H1 (cell line): ENCODE measurements at regions not wholly inside any gene's neighbourhood (a gene's known extent, or its start where the extent isn't known, plus 50 kb on each side); places are given as distances from the start of the nearest gene placed in this dataset.

Experiments used
- CTCF ChIA-PET: fragments of 300-600 bp; sonication (Branson Sonifier 250); formaldehyde crosslinking; loops from one replicate; lab custom pipeline; 2021; ENCODE audit not compliant: partially characterized antibody; lab: Charles Lee
- POLR2A ChIA-PET: fragments of 300-600 bp; sonication (Branson Sonifier 250); formaldehyde crosslinking; loops from one replicate; lab custom pipeline; 2021; ENCODE audit warnings: inconsistent platforms; ENCODE audit not compliant: partially characterized antibody; lab: Charles Lee
- DNase-seq, 2 experiments: peaks; one replicate each; pipeline versions ENCODE4 v3.0.0 to v3.0.0-alpha.2; 2010 to 2022; ENCODE audit warnings: low spot score in 2 of 2, low read depth in 1 of 2, mixed read lengths in 1 of 2
- FAIRE-seq: peaks from 2 replicates; lab custom pipeline; 2011; peaks lifted over from hg19 to GRCh38; lab: Jason Lieb, UNC
- H2AFZ ChIP-seq: 2 replicates; pipeline ENCODE4 v1.8.1; 2012; ENCODE audit warnings: low read length, inconsistent platforms
- H2AK5ac ChIP-seq: 2 replicates; pipeline ENCODE4 v1.6.1; 2013; ENCODE audit warnings: low read depth, low read length
- H2BK120ac ChIP-seq: replicated peaks from 2 replicates; pipeline ENCODE3; 2013; ENCODE audit warnings: low read depth, low read length, inconsistent platforms
- H2BK12ac ChIP-seq: 2 replicates; pipeline ENCODE4 v1.6.1; 2013; ENCODE audit warnings: low read depth, low read length
- H2BK15ac ChIP-seq: 2 replicates; pipeline ENCODE4 v1.6.1; 2013; ENCODE audit warnings: low read length
- H2BK20ac ChIP-seq: 2 replicates; pipeline ENCODE4 v1.6.1; 2013; ENCODE audit warnings: low read length
- H2BK5ac ChIP-seq: 2 replicates; pipeline ENCODE4 v1.6.1; 2013; ENCODE audit warnings: low read depth, low read length
- H3K14ac ChIP-seq: 2 replicates; pipeline ENCODE4 v1.6.1; 2013; ENCODE audit warnings: inconsistent platforms; ENCODE audit not compliant: insufficient read length
- H3K18ac ChIP-seq: 2 replicates; pipeline ENCODE4 v1.6.1; 2013; ENCODE audit warnings: low read length; ENCODE audit errors: extremely low read depth
- H3K23ac ChIP-seq: 2 replicates; pipeline ENCODE4 v1.6.1; 2013; ENCODE audit warnings: inconsistent platforms; ENCODE audit not compliant: insufficient read length
- H3K23me2 ChIP-seq: 2 replicates; pipeline ENCODE4 v1.6.1; 2013; ENCODE audit warnings: low read depth, low read length
- H3K27ac ChIP-seq: 2 replicates; pipeline ENCODE4 v1.6.1; 2011; ENCODE audit warnings: low read depth, low read length, inconsistent platforms
- H3K27me3 ChIP-seq, 4 experiments: replicated peaks in 1 of 4; 1 replicate in 1 of 4; 2 replicates in 3 of 4; pipeline versions ENCODE4 v1.6.1 to v1.8.1; 2011 to 2013; ENCODE audit warnings: low read length in 3 of 4, mild to moderate bottlenecking in 3 of 4, inconsistent platforms in 2 of 4, mixed read lengths in 2 of 4, moderate library complexity in 1 of 4; ENCODE audit not compliant: control insufficient read depth in 3 of 4, insufficient read depth in 3 of 4; ENCODE audit errors: extremely low read depth in 1 of 4
- H3K36me3 ChIP-seq, 4 experiments: 2 replicates each; pipeline versions ENCODE4 v1.6.1 to v1.8.1; 2011 to 2013; ENCODE audit warnings: mild to moderate bottlenecking in 4 of 4, low read length in 3 of 4, moderate library complexity in 2 of 4, control low read depth in 1 of 4, inconsistent platforms in 1 of 4; ENCODE audit not compliant: insufficient read depth in 4 of 4, control insufficient read depth in 2 of 4
- H3K4ac ChIP-seq: replicated peaks from 2 replicates; pipeline ENCODE3; 2013; ENCODE audit warnings: low read length, low read depth, mixed read lengths, inconsistent platforms; ENCODE audit not compliant: insufficient read length
- H3K4me1 ChIP-seq, 4 experiments: replicated peaks in 1 of 4; 1 replicate in 1 of 4; 2 replicates in 3 of 4; pipeline versions ENCODE4 v1.6.1 to v1.8.1; 2011 to 2013; ENCODE audit warnings: low read length in 3 of 4, inconsistent platforms in 2 of 4, mixed read lengths in 1 of 4; ENCODE audit not compliant: insufficient read depth in 4 of 4, control insufficient read depth in 3 of 4
- H3K4me2 ChIP-seq, 2 experiments: 2 replicates each; pipeline versions ENCODE4 v1.6.1 to v1.8.1; 2011 to 2013; ENCODE audit warnings: low read depth in 2 of 2, low read length in 2 of 2, control low read depth in 1 of 2, inconsistent platforms in 1 of 2, mild to moderate bottlenecking in 1 of 2; ENCODE audit not compliant: insufficient read depth in 1 of 2
- H3K4me3 ChIP-seq, 4 experiments: fragments of 200-600, 300-600 bp in 1 of 4; sonication (generic), shearing (Covaris generic), sonication (Bioruptor Twin) in 1 of 4; 2 replicates each; pipeline versions ENCODE4 v1.5.1 to v1.8.1; 2011 to 2016; ENCODE audit warnings: low read length in 4 of 4, low read depth in 3 of 4, control low read depth in 2 of 4, inconsistent platforms in 2 of 4, mild to moderate bottlenecking in 2 of 4, mixed read lengths in 1 of 4, moderate library complexity in 1 of 4; ENCODE audit not compliant: insufficient read depth in 2 of 4; ENCODE audit errors: extremely low read depth in 1 of 4
- H3K56ac ChIP-seq: replicated peaks from 2 replicates; pipeline ENCODE3; 2013; ENCODE audit warnings: low read depth, mild to moderate bottlenecking, mixed read lengths, low read length, inconsistent platforms; ENCODE audit not compliant: insufficient read length
- H3K79me1 ChIP-seq: 2 replicates; pipeline ENCODE4 v1.6.1; 2013; ENCODE audit warnings: low read depth, low read length, control low read depth
- H3K79me2 ChIP-seq, 2 experiments: 2 replicates each; pipeline versions ENCODE4 v1.6.1 to v1.8.1; 2012 to 2013; ENCODE audit warnings: low read length in 2 of 2, mild to moderate bottlenecking in 2 of 2, inconsistent platforms in 1 of 2; ENCODE audit not compliant: insufficient read depth in 2 of 2, control insufficient read depth in 1 of 2
- H3K9ac ChIP-seq, 4 experiments: replicated peaks in 1 of 4; 1 replicate in 1 of 4; 2 replicates in 3 of 4; pipeline versions ENCODE4 v1.6.1 to v1.8.1; 2011 to 2013; ENCODE audit warnings: low read depth in 3 of 4, low read length in 3 of 4, control low read depth in 2 of 4, mild to moderate bottlenecking in 2 of 4, moderate library complexity in 2 of 4, inconsistent platforms in 1 of 4; ENCODE audit errors: extremely low read depth in 1 of 4
- H3K9me3 ChIP-seq, 2 experiments: 2 replicates each; pipeline versions ENCODE4 v1.6.1 to v1.8.1; 2012 to 2013; ENCODE audit warnings: mild to moderate bottlenecking in 2 of 2, moderate library complexity in 2 of 2, control low read depth in 1 of 2, inconsistent platforms in 1 of 2, low read depth in 1 of 2, low read length in 1 of 2, mixed read lengths in 1 of 2; ENCODE audit not compliant: insufficient read depth in 2 of 2
- H4K20me1 ChIP-seq, 2 experiments: replicated peaks in 1 of 2; 2 replicates each; pipeline versions ENCODE3 to v1.8.1; 2011 to 2013; ENCODE audit warnings: inconsistent platforms in 2 of 2, low read length in 2 of 2, mild to moderate bottlenecking in 1 of 2; ENCODE audit not compliant: insufficient read depth in 2 of 2, control insufficient read depth in 1 of 2
- H4K5ac ChIP-seq: 2 replicates; pipeline ENCODE4 v1.6.1; 2013; ENCODE audit warnings: low read length, low read depth, mixed read lengths, inconsistent platforms; ENCODE audit not compliant: insufficient read length
- H4K8ac ChIP-seq: 2 replicates; pipeline ENCODE4 v1.8.0; 2013; ENCODE audit warnings: mild to moderate bottlenecking, moderate library complexity, low read length, inconsistent platforms; ENCODE audit not compliant: insufficient read depth; ENCODE audit errors: extremely low read depth
- H4K91ac ChIP-seq: replicated peaks from 2 replicates; pipeline ENCODE3; 2013; ENCODE audit warnings: low read length, mixed read lengths, inconsistent platforms; ENCODE audit not compliant: insufficient read length
- ATF2 ChIP-seq: IDR thresholded peaks from 2 replicates; pipeline ENCODE4 v1.6.1; 2012; ENCODE audit warnings: low read length, inconsistent platforms
- ATF3 ChIP-seq: IDR thresholded peaks from 2 replicates; pipeline ENCODE4 v1.6.1; 2011; ENCODE audit warnings: low read depth, mild to moderate bottlenecking, low read length; ENCODE audit not compliant: insufficient read depth
- CEBPB ChIP-seq: IDR thresholded peaks from 2 replicates; pipeline ENCODE4 v1.6.1; 2012; ENCODE audit warnings: low read depth, low read length
- CHD2 ChIP-seq: IDR thresholded peaks from 2 replicates; pipeline ENCODE4 v1.6.1; 2012; ENCODE audit warnings: low read length, improper control_type of control experiment
- HDAC6 ChIP-seq: IDR thresholded peaks from one replicate; pipeline ENCODE4 v1.7.1; 2012; ENCODE audit warnings: low read depth, mild to moderate bottlenecking, inconsistent platforms, low read length, moderate library complexity
- JUN ChIP-seq: IDR thresholded peaks from 2 replicates; pipeline ENCODE4 v1.6.1; 2011; ENCODE audit warnings: low read depth, mild to moderate bottlenecking, improper control_type of control experiment, low read length
- JUND ChIP-seq: IDR thresholded peaks from 2 replicates; pipeline ENCODE4 v1.6.1; 2011; ENCODE audit warnings: mild to moderate bottlenecking, improper control_type of control experiment, low read length
- KDM4A ChIP-seq: IDR thresholded peaks from one replicate; pipeline ENCODE4 v1.7.1; 2012; ENCODE audit warnings: low read depth, mild to moderate bottlenecking, moderate library complexity, low read length, inconsistent platforms; ENCODE audit not compliant: severe bottlenecking
- POLR2A ChIP-seq, 2 experiments: IDR thresholded peaks; 1 replicate in 1 of 2; 2 replicates in 1 of 2; pipeline ENCODE4 v1.6.1; 2011; ENCODE audit warnings: low read depth in 2 of 2, low read length in 2 of 2, mild to moderate bottlenecking in 2 of 2; ENCODE audit errors: control extremely low read depth in 1 of 2
- RBBP5 ChIP-seq: IDR thresholded peaks from 2 replicates; pipeline ENCODE4 v1.7.1; 2012; ENCODE audit warnings: low read depth, mild to moderate bottlenecking, inconsistent platforms, low read length, moderate library complexity, borderline replicate concordance
- SIX5 ChIP-seq: IDR thresholded peaks from 2 replicates; pipeline ENCODE4 v1.6.1; 2011; ENCODE audit warnings: mild to moderate bottlenecking, low read depth, low read length
- SP1 ChIP-seq: IDR thresholded peaks from 2 replicates; pipeline ENCODE4 v1.6.1; 2011; ENCODE audit warnings: low read depth, low read length
- SP4 ChIP-seq: IDR thresholded peaks from 2 replicates; pipeline ENCODE4 v1.6.1; 2012; ENCODE audit warnings: low read length, inconsistent platforms
- TAF1 ChIP-seq: IDR thresholded peaks from 2 replicates; pipeline ENCODE4 v1.6.1; 2011; ENCODE audit warnings: mild to moderate bottlenecking, low read depth, low read length
- TEAD4 ChIP-seq: IDR thresholded peaks from 2 replicates; pipeline ENCODE4 v1.6.1; 2012; ENCODE audit warnings: low read depth, low read length, inconsistent platforms, mixed read lengths
- WGBS, 2 experiments: shearing (Covaris generic) in 1 of 2; methylation state at CpG; one replicate each; pipeline versions ENCODE4 v1.1.6 to v1.1.7; 2013 to 2015; ENCODE audit warnings: low lambda C conversion rate in 2 of 2, mixed read lengths in 2 of 2, inconsistent platforms in 1 of 2, low coverage in 1 of 2, missing lambda C conversion rate in 1 of 2; ENCODE audit not compliant: insufficient replicate concordance in 2 of 2, insufficient coverage in 1 of 2, insufficient read length in 1 of 2; ENCODE audit errors: extremely low coverage in 1 of 2, missing lambda C conversion rate in 1 of 2; 5-methylcytosine and 5-hydroxymethylcytosine counted together

- no peak overlapping the region for H4K8ac ChIP-seq
- H2BK12ac ChIP-seq = no peak overlapping the region
- H2BK5ac ChIP-seq = no peak overlapping the region
- H3K36me3 ChIP-seq = no peaks in the 10 kb centered on the region
- H3K79me1 ChIP-seq = no peaks in the 10 kb centered on the region
- no peaks in the 10 kb centered on the region for H3K27me3 ChIP-seq
- H3K4me2 ChIP-seq = no peak overlapping the region
- no peak for FAIRE-seq
- H2BK120ac ChIP-seq = no peak overlapping the region
- DNase-seq = no peak
- H3K27ac ChIP-seq = no peak overlapping the region
- H3K9me3 ChIP-seq = 0 out of 4 replicates have a peak, but pooled peaks cover 0 to 3% of the 10 kb centered on the region in 2 experiments
- no peak overlapping the region for H3K14ac ChIP-seq
- H4K20me1 ChIP-seq = no peaks in the 10 kb centered on the region
- 0 out of 2 replicates have a peak overlapping the region, but pooled peaks have one; percentile 2 for H2AFZ ChIP-seq
- ChIA-PET POLR2A (no interaction called here), CTCF (no interaction called here)
- no peak overlapping the region for H2BK15ac ChIP-seq
- no peak overlapping the region for H4K5ac ChIP-seq
- no peak overlapping the region for H4K91ac ChIP-seq
- H3K4ac ChIP-seq = no peak overlapping the region
- no peak overlapping the region for H2AK5ac ChIP-seq
- H3K4me1 ChIP-seq = no peaks in the 10 kb centered on the region; a peak in 1 of 7 replicates
- 56% methylated on average over 2 of the region's 2 CpGs; no CpG with 5 or more reads in 1 of the 2 experiments for WGBS, 2 experiments
- H3K23ac ChIP-seq = no peak overlapping the region
- no peak overlapping the region for H3K9ac ChIP-seq
- no peak overlapping the region for H3K56ac ChIP-seq
- H3K23me2 ChIP-seq = no peaks in the 10 kb centered on the region
- H3K18ac ChIP-seq = no peak overlapping the region
- H3K79me2 ChIP-seq = no peaks in the 10 kb centered on the region
- no peak overlapping the region for H3K4me3 ChIP-seq
- no peak overlapping the region for H2BK20ac ChIP-seq
- no peak for TF ChIP-seq CEBPB
- no peak for TF ChIP-seq ATF2
- TF ChIP-seq ATF3 = no peak
- no peak for TF ChIP-seq RBBP5
- TF ChIP-seq SP1 = no peak
- no peak for TF ChIP-seq HDAC6
- TF ChIP-seq TAF1 = no peak
- no peak for TF ChIP-seq POLR2A (IDR thresholded peaks at IDR 0.05; ENCODE audit: control extremely low read depth in 1 of 2, low read depth in 2 of 2, low read length in 2 of 2)
- TF ChIP-seq SIX5 = no peak
- no peak for TF ChIP-seq KDM4A
- TF ChIP-seq JUND = no peak
- TF ChIP-seq TEAD4 = no peak
- TF ChIP-seq CHD2 = no peak
- TF ChIP-seq SP4 = no peak
- TF ChIP-seq JUN = no peak
Measured at GRCh38 chr13:73254827-73255226, 196.0 kb downstream of the KLF5 start.
